ENCODE measurements at regions not wholly inside any gene's neighbourhood (a gene's known extent, or its start where the extent isn't known, plus 50 kb on each side); places are given as distances from the start of the nearest gene placed in this dataset.

- no peak for TF ChIP-seq EZH2 (IDR thresholded peaks at IDR 0.05; ENCODE audit: borderline replicate concordance)
- no peak for TF ChIP-seq CTCF (IDR thresholded peaks at IDR 0.05; ENCODE audit: poor library complexity)
Measured at GRCh38 chr11:69935941-69936505, 116.8 kb upstream of the FGF3 start.

Data from hepatocyte (in vitro differentiated cells).